MCF 10A (cell line): ENCODE measurements at regions not wholly inside any gene's neighbourhood (a gene's known extent, or its start where the extent isn't known, plus 50 kb on each side); places are given as distances from the start of the nearest gene placed in this dataset.
"Not testable (repeated sequence)": the region's sequence is repeated elsewhere in the genome, so short reads cannot be mapped to it uniquely, and the experiment has no call there.

Experiments
- BruUV-seq: library from RNA; stranded (reverse); fragments of 400-500 nt; replicated peaks from 2 replicates; lab custom pipeline; 2021; lab: Mats Ljungman, UMichigan
- CTCF ChIA-PET: fragments of 300-600 bp; sonication (Branson Sonifier 250); formaldehyde crosslinking; extraction: SDS; loops from one replicate; lab custom pipeline; 2021; ENCODE audit warnings: antibody characterized with exemption, inconsistent platforms; lab: Yijun Ruan, JAX
- POLR2A ChIA-PET: fragments of 300-600, 350-650 bp; sonication (Branson Sonifier 250); formaldehyde crosslinking; extraction: SDS; loops from one replicate; lab custom pipeline; 2020; ENCODE audit warnings: antibody characterized with exemption, inconsistent platforms; lab: Yijun Ruan, JAX
- DNase-seq: peaks from one replicate; pipeline ENCODE4 v3.0.0-alpha.2; 2018; ENCODE audit not compliant: unreplicated experiment
- H3K27ac Mint-ChIP-seq: one replicate; pipeline ENCODE4 v1.8.0; 2022; ENCODE audit warnings: mild to moderate bottlenecking, low read depth, mixed read lengths; ENCODE audit not compliant: unreplicated experiment
- H3K27me3 Mint-ChIP-seq: one replicate; pipeline ENCODE4 v1.8.0; 2022; ENCODE audit warnings: mixed read lengths; ENCODE audit not compliant: insufficient read depth, unreplicated experiment
- H3K36me3 Mint-ChIP-seq: one replicate; pipeline ENCODE4 v1.8.0; 2022; ENCODE audit warnings: mild to moderate bottlenecking, moderate library complexity, mixed read lengths; ENCODE audit not compliant: insufficient read depth, unreplicated experiment
- H3K4me1 Mint-ChIP-seq: one replicate; pipeline ENCODE4 v1.8.0; 2022; ENCODE audit warnings: mixed read lengths; ENCODE audit not compliant: insufficient read depth, unreplicated experiment
- H3K4me3 Mint-ChIP-seq: one replicate; pipeline ENCODE4 v1.8.0; 2022; ENCODE audit warnings: mild to moderate bottlenecking, moderate library complexity, mixed read lengths; ENCODE audit not compliant: unreplicated experiment
- H3K9me3 Mint-ChIP-seq: one replicate; pipeline ENCODE4 v1.8.0; 2022; ENCODE audit warnings: mixed read lengths; ENCODE audit not compliant: unreplicated experiment
- intact Hi-C: fragments of 100-400 bp; cut with micrococcal nuclease; formaldehyde crosslinking; loops from 2 replicates; pipeline ENCODE4 v1.14.1; 2022
- TF ChIP-seq, protein P1 (sequence below): fragments of 200-600 bp; IDR thresholded peaks from one replicate; pipeline ENCODE4 v1.8.0; 2022; ENCODE audit warnings: antibody characterized with exemption, mild to moderate bottlenecking; ENCODE audit not compliant: unreplicated experiment

DNA sequence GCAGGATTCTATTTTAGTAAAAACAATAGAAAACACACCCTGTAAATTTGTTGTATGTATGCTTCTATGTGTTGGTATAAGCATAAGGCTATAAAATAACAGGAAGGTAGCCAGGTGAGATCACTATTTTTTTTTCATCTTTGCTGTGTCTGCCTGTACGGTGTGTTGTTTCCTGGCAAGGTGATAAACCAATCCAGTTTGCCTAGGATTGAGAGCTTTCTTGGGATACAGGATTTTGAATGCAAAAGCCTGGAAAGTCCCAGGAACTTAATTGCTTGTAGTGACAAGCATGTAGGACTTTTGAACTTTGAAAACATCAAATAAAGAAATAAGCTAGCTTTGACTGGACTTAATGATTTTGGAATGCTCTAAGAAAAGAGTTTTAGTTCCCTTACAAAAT lies 83.3 kb upstream of the RORB start:
- Mint-ChIP-seq H3K27me3 (no peaks in the 10 kb centered on the region), H3K4me3 (no peak overlapping the region), H3K4me1 (no peaks in the 10 kb centered on the region), H3K27ac (no peak overlapping the region), H3K36me3 (no peaks in the 10 kb centered on the region), H3K9me3 (no peaks in the 10 kb centered on the region)
- intact Hi-C loops: no loop called here
- no peak for DNase-seq
- ChIA-PET CTCF (interaction anchor here (0.7 kb wide), 1 partner anchor 676 kb away, joined by 3 read pairs; no protein-coding TSS in a partner anchor), POLR2A (no interaction called here)
- TF ChIP-seq, protein P1, sequence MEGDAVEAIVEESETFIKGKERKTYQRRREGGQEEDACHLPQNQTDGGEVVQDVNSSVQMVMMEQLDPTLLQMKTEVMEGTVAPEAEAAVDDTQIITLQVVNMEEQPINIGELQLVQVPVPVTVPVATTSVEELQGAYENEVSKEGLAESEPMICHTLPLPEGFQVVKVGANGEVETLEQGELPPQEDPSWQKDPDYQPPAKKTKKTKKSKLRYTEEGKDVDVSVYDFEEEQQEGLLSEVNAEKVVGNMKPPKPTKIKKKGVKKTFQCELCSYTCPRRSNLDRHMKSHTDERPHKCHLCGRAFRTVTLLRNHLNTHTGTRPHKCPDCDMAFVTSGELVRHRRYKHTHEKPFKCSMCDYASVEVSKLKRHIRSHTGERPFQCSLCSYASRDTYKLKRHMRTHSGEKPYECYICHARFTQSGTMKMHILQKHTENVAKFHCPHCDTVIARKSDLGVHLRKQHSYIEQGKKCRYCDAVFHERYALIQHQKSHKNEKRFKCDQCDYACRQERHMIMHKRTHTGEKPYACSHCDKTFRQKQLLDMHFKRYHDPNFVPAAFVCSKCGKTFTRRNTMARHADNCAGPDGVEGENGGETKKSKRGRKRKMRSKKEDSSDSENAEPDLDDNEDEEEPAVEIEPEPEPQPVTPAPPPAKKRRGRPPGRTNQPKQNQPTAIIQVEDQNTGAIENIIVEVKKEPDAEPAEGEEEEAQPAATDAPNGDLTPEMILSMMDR: no peak
- BruUV-seq: no TSS peak

DNA sequence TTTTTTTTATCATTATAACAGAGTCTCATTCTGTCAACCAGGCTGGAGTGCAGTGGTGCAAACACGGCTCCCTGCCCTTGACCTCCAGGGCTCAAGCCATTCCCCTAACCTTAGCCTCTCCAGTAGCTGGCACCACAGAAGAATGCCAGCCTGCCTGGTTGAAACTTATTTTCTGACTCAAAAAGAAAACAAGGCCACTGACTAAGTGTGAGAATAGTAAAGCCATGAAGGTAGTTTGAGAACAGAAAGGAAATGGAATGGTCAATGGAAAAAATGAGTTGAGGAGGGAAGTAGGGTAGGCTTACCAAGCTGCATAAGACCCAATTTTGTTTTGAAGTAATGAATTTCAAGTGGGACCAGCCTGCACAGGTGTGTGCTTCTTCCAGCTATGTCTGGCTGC lies 82.8 kb upstream of the RORB start:
- ChIA-PET CTCF (interaction anchor here (0.6 to 0.7 kb wide), 2 partner anchors 676 to 1465 kb away, joined by 3 read pairs; no protein-coding TSS in a partner anchor), POLR2A (no interaction called here)
- no peak overlapping the region for H3K27ac Mint-ChIP-seq
- TF ChIP-seq, protein P1: no peak
- DNase-seq: no peak
- no TSS peak for BruUV-seq
- no peaks in the 10 kb centered on the region for H3K9me3 Mint-ChIP-seq
- intact Hi-C loops: no loop called here
- no peaks in the 10 kb centered on the region for H3K27me3 Mint-ChIP-seq
- H3K36me3 Mint-ChIP-seq: no peaks in the 10 kb centered on the region
- no peaks in the 10 kb centered on the region for H3K4me1 Mint-ChIP-seq
- no peak overlapping the region for H3K4me3 Mint-ChIP-seq

DNA sequence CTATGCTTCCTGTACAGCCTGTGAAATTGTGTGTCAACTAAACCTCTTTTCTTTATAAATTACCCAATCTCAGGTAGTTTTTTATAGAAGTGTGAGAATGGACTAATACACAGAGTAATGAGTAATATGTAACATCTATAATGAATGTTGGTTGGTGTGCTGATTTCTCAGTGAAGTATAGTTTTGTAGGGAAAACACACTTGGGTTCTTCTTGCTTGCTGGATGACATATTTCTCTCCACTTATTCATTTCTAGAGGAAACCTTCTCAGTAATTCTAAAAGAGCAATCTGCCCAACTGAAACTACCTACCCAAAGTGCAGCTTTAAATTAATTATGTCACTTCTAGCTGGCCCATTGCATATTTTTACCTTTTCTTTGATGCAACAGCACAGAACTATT lies 81.1 kb upstream of the RORB start:
- Mint-ChIP-seq H3K27me3 (no peaks in the 10 kb centered on the region), H3K4me1 (no peaks in the 10 kb centered on the region), H3K27ac (no peak overlapping the region), H3K9me3 (no peaks in the 10 kb centered on the region), H3K4me3 (no peak overlapping the region), H3K36me3 (no peaks in the 10 kb centered on the region)
- CTCF ChIA-PET: no interaction called here
- no peak for DNase-seq
- TF ChIP-seq, protein P1: no peak
- POLR2A ChIA-PET: no interaction called here
- BruUV-seq: no TSS peak
- intact Hi-C loops: no loop called here

DNA sequence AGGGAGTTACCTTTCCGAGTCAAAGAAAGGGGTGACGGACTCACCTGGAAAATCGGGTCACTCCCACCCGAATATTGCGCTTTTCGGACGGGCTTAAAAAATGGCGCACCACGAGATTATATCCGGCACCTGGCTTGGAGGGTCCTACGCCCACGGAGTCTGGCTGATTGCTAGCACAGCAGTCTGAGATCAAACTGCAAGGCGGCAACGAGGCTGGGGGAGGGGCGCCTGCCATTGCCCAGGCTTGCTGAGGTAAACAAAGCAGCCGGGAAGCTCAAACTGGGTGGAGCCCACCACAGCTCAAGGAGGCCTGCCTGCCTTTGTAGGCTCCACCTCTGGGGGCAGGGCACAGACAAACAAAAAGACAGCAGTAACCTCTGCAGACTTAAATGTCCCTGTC lies 72.6 kb upstream of the RORB start:
- H3K27ac Mint-ChIP-seq, H3K36me3 Mint-ChIP-seq, H3K4me3 Mint-ChIP-seq, CTCF ChIA-PET, H3K27me3 Mint-ChIP-seq, H3K9me3 Mint-ChIP-seq, BruUV-seq, DNase-seq, H3K4me1 Mint-ChIP-seq, intact Hi-C loops: not testable (repeated sequence)
- POLR2A ChIA-PET: interaction anchor here (0.7 kb wide), 1 partner anchor 95 kb away, joined by 3 read pairs; no protein-coding TSS in a partner anchor

DNA sequence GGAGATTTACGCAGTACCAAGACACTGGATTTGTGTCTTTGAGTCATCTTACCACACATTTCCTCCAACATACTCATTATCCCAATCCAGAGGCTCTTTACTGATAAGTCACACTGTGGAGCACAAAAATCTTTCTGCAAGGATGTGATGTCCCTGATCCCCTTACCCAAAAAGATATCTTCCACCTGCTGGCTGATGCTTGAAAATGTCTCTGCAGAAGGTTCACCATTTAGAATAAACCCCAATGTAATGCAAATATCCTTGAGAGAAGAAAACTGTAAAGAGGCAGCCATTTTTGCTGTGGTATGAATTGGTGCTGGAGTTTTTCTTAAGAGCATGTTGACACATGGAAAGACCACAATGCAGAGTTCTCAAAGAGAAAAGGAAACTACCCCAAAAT lies 65.7 kb upstream of the RORB start:
- Mint-ChIP-seq H3K27me3 (no peaks in the 10 kb centered on the region), H3K4me1 (no peaks in the 10 kb centered on the region), H3K4me3 (no peak overlapping the region), H3K36me3 (no peaks in the 10 kb centered on the region), H3K9me3 (no peaks in the 10 kb centered on the region), H3K27ac (no peak overlapping the region)
- BruUV-seq: no TSS peak
- DNase-seq: no peak
- POLR2A ChIA-PET: no interaction called here
- CTCF ChIA-PET: no interaction called here
- intact Hi-C loops: no loop called here
- TF ChIP-seq, protein P1: no peak
